Hippocampal formation (tissue), 2 donors: ENCODE measurements at regions not wholly inside any gene's neighbourhood (a gene's known extent, or its start where the extent isn't known, plus 50 kb on each side); places are given as distances from the start of the nearest gene placed in this dataset.
"Not testable (repeated sequence)": the region's sequence is repeated elsewhere in the genome, so short reads cannot be mapped to it uniquely, and the experiment has no call there.

Experiments
- DNase-seq, 2 donors: peaks; one replicate each; lab custom pipeline; 2025; lab: John Stamatoyannopoulos, UW

DNA sequence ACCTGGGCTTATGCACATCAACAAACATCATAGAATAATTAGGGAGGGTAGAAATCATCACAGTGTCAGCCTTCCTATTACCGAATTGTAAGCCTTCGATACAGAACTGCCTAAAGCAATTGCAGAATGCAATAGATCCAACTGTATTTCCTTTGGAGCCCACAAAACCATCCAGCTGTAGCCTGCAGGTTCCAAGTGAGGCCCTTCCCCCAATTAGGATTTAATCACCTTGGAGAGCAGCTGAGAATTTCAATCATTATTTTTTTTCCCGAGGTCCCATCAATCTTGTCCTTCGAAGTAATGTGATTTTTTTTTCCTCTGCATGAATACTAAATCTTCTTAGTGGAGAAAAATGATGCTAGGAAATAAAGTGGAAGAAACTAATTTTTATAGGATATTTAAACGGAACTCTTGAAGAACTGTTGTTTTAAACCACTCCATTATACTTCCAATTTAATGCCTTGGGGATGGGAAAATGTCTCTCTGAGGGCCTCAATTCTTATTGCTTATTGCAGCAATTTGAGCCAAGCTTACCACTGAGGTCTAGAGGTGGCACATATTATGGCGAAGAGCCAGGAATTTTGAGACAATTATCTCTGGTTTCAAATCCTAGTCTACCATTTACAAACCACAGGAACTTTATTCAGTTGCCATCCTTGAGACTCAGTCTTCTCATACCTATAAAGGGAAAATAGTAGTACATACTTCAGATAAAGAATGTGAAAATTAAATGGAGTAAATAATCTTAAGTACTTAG, 953.4 kb upstream of the IGFBP7 start:
- DNase-seq = no peak

DNA sequence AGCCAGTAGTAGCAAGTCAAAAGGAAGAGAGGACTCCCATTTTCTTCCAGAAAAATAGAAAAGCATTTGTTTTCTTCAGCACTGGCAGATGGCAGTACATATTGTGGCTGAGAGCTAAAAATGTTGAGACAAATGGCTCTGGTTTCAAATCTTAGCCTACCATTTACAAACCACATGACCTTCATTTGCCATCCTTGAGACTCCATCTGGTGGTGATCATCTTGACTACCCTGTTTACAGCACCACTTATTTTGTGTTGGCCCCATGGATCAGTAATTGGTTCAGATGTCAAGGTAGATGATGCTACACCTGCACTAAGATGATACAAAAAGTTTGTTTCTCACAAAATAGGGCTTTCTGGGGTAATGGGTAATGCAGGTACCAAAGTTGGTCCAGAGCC, 951.8 kb upstream of the IGFBP7 start:
- no peak for DNase-seq

DNA sequence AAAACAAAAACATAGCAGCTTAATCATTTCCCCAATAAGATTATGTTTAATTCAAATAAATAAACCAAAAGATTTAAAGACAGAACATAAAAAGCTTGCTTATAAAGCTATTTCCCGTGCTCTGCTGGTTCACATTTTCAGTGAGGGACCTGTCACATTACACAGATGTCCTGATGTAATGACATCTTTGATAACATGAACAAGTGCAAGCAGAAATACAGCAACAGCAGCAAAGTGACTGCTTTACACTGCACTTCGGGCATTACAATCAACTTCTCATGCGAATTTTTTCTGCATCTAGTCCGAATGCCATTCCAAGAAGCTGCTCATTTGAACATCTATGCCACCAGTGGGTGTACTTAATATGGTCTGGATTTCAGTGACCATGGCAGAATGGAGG, 940.3 kb upstream of the IGFBP7 start:
- no peak for DNase-seq

DNA sequence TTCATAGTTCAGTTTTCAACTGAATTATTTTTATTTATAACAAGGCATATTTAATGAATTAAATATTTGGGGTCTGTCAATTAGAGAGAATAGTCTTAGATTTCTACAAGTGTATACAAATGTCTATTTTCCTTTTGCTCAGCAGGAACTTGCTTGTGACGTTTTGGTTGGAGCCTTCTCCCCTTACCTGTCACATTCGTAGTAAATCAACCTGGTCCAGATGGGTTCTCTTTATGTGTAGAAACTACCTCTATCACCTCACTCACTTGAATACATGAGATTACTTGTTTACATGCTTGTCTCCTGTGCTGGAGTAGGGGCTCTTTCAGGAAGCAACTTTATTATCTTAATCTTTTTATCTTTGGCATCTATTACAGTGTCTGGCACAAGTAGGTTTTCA, 938.3 kb upstream of the IGFBP7 start:
- no peak for DNase-seq

DNA sequence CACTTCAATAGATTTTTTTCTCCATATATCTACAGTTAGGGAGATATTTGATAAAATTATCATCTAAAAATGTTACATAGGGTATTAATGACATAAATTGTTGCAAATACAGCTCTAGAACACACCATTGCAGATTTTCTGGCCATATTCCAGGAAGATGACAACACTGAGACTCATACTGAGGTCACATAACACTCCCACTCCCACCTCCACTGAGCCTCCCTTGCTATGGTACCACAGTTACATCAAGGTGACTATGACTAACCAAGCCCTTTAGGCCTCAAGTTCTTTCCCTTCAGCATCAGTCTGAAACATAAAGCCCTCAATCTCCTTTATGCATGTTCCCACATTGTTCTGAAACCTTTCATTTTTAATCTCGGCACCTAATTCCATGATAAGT, 932.0 kb upstream of the IGFBP7 start:
- no peak for DNase-seq

DNA sequence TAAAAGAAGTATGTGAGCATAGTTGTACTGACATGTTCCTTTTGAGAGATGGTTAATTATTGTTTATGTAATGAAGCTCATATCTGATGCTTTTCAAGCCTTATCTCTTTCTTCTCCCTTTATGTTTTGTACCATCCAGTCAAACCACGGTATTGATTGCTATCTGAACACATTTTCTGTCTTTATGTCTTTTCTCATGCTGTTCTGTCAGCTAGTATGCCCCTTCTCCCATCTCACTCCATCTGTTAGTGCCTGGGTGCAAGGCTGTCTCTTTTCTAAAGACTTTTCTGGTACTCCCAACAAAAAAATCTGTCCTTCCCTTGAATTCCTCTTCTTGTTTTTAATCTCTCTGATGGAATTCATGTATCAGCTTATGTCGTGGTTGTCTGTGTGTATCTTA, 883.8 kb upstream of the IGFBP7 start:
- no peak for DNase-seq

GRCh38 chr4:57989430-57989829, 879.2 kb upstream of the IGFBP7 start:
- DNase-seq = no peak

DNA sequence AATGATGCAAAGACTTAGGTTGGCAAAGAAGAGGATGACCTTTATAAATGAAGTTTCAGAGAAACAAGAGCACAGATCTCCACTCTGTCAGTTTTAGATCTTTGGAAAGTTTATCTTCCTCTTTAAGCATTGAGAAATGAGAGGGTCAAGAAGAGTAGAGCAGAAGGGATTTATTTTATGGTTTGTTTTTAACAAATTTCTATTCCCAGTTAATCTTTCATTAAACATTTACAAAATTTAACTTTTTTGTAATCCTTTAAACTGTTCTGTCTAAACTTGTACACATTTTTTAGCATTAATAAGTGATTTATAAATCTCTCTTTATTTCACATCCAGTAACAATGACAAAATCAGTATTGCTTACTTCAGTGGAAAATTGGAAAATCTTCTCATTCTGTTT, 875.0 kb upstream of the IGFBP7 start:
- no peak for DNase-seq

- no peak for DNase-seq
These were observed 870.9 kb upstream of the IGFBP7 start for GRCh38 chr4:57981123-57981522.

- DNase-seq = no peak
These were observed 864.6 kb upstream of the IGFBP7 start for GRCh38 chr4:57974821-57975220.

DNA sequence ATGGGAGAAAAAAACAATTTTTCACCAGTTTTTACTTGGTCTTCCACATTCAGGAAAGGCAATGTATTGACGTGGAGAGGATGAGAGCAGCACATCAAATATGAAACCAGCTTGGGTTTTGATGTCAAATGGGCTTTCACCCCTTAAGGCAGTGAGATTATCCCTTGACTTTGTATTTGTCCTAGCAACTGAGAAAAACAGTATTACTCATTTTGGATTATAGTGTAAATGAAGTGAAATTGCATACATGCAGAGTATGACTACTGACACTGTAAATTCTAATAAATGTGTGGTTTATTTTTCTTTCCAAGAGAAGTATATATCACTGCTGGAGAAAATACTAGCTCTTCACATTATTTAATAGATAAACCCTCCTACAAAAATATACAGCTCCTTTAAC, 863.6 kb upstream of the IGFBP7 start:
- no peak for DNase-seq

DNA sequence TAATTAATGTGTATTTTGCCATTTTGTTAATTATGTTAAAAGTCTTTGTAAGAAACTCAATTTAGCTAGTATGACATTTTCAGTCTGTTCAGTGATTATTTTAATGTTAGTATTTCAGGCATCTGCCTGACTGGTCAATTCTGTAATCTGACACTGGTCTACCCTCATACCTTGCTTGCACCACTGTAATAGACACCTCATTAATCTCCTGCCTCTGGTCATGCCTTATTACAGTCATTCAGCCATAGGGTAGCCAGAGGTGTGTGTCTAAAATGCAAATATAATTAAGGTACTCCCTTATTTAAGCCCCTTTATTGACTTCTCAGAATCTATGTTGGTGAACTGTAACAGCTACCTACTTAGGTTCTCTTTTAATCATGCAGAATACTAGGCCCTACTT, 861.1 kb upstream of the IGFBP7 start:
- DNase-seq = no peak

- no peak for DNase-seq
These were observed 857.0 kb upstream of the IGFBP7 start for GRCh38 chr4:57966987-57967760.

DNA sequence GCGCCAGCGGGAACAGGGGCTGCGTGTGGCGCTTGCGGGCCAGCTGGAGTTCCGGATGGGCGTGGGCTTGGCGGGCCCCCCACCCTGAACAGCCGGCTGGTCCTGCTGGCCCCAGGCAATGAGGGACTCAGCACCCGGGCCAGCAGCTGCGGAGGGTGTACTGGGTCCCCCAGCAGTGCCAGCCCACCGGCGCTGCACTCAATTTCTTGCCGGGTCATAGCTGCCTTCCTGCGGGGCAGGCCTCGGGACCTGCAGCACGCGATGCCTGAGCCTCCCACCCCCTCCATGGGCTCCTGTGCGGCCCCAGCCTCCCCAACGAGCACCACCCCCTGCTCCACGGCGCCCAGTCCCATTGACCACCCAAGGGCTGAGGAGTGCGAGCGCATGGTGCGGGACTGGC, 855.2 kb upstream of the IGFBP7 start:
- not testable (repeated sequence) for DNase-seq

GRCh38 chr4:57945298-57945697, 835.1 kb upstream of the IGFBP7 start:
- DNase-seq = no peak

DNA sequence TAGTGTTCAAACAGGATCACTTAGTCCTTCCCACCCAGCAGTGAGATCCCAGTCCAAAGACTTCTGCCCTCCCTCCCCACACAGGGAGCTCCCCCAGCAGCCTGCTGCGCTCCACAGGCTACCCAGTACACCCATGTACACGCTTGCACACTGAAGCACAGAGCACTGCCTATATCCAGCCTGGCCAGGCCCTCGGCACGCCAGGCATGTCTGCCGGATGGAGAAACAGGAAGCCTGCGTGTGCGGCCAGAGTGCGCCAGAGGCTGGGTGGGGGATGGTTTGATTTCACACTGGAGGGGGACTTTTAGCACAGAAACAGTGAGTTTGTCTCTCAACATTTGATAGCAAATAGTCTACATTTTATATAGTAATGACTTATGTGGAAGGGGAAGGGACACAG, 833.5 kb upstream of the IGFBP7 start:
- no peak for DNase-seq

- not testable (repeated sequence) for DNase-seq
These were observed 827.1 kb upstream of the IGFBP7 start for GRCh38 chr4:57937326-57937725.

GRCh38 chr4:57926311-57926710, 816.1 kb upstream of the IGFBP7 start:
- no peak for DNase-seq

- DNase-seq = no peak
These were observed 814.8 kb upstream of the IGFBP7 start for GRCh38 chr4:57924951-57925350.

DNA sequence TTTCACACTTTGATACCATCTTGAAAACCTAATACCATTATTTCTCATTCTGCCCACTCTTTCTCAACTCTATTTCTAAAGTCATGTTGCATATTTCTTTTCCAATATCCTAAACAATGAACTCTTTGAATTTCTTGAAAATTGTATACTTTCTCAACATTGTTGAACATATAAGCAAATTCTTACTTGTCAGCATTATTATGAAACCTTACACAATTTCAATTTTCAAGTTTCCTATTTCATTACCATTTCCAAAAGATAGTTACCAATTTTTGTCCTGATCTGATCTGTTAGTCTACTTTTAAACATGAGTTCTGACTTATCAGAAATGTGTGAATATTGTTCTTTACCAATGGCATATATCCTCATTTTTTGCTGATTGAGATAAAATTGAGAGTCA, 806.3 kb upstream of the IGFBP7 start:
- no peak for DNase-seq

DNA sequence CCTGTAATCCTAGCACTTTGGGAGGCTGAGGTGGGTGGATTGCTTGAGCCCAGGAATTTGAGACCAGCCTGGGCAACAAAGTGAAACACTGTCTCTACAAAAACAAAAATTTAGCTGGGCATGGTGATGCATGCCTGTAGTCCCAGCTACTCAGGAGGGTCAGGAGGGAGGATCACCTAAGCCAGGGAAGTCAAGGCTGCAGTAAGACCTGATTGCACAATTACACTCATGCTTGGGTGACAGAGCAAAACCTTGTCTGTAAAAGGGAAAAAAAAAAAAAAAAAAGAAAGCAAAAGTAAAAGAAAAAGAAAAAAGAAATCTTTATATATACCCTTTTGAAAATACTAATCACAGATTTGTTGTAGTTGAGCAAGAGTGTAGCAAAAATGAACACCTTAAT, 801.0 kb upstream of the IGFBP7 start:
- no peak for DNase-seq

- DNase-seq = no peak
These were observed 800.0 kb upstream of the IGFBP7 start for GRCh38 chr4:57910151-57910550.

GRCh38 chr4:57905965-57906364, 795.8 kb upstream of the IGFBP7 start:
- no peak for DNase-seq

DNA sequence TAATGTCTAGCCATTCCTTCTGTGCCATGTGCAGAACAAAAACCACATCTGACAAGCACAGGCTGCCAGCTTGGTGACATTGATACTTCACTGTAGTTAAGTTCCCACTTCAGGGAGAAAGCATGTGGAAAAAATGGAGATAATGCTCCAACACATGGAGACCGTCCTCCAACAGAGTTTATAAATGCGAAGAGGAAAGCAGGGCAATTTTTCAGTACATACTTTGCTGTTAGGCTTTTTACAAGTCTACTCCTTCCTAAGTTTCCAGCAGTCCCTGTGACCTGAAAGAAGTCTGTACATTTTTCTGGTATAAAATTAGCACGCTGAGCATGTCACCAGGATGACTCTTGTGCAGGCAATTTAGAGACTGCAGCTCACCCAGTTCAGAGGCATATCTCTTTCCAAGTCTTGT, 766.9 kb upstream of the IGFBP7 start:
- no peak for DNase-seq
